EL (cell line): ENCODE measurements at regions not wholly inside any gene's neighbourhood (a gene's known extent, or its start where the extent isn't known, plus 50 kb on each side); places are given as distances from the start of the nearest gene placed in this dataset.

Experiments
- DNase-seq: peaks from one replicate; pipeline ENCODE4 v3.0.0-alpha.2; 2016

GRCh38 chr15:93247466-93248121 lies 158.6 kb upstream of the RGMA start:
- no peak for DNase-seq

- DNase-seq, result no peak
These were observed 157.5 kb upstream of the RGMA start for GRCh38 chr15:93246266-93247242.

GRCh38 chr15:93245661-93246042 lies 156.6 kb upstream of the RGMA start:
- DNase-seq, result no peak

- DNase-seq, result no peak
These were observed 156.0 kb upstream of the RGMA start for GRCh38 chr15:93244696-93245660.

GRCh38 chr15:93243573-93243972 lies 154.6 kb upstream of the RGMA start:
- DNase-seq, result no peak

- no peak for DNase-seq
These were observed 152.9 kb upstream of the RGMA start for GRCh38 chr15:93241696-93242585.

- DNase-seq, result no peak
These were observed 151.0 kb upstream of the RGMA start for GRCh38 chr15:93239993-93240392.

- no peak for DNase-seq
These were observed 150.6 kb upstream of the RGMA start for GRCh38 chr15:93239591-93239990.

GRCh38 chr15:93238641-93239040 lies 149.6 kb upstream of the RGMA start:
- DNase-seq, result no peak

GRCh38 chr15:93235926-93236780 lies 147.1 kb upstream of the RGMA start:
- DNase-seq, result no peak

- no peak for DNase-seq
These were observed 146.3 kb upstream of the RGMA start for GRCh38 chr15:93235269-93235668.

GRCh38 chr15:93233710-93234109 lies 144.7 kb upstream of the RGMA start:
- DNase-seq, result no peak

GRCh38 chr15:93232845-93233244 lies 143.8 kb upstream of the RGMA start:
- no peak for DNase-seq

GRCh38 chr15:93231994-93232393 lies 143.0 kb upstream of the RGMA start:
- no peak for DNase-seq

- no peak for DNase-seq
These were observed 142.4 kb upstream of the RGMA start for GRCh38 chr15:93231261-93231925.

GRCh38 chr15:93228546-93228945 lies 139.5 kb upstream of the RGMA start:
- no peak for DNase-seq

GRCh38 chr15:93223803-93224202 lies 134.8 kb upstream of the RGMA start:
- no peak for DNase-seq

- DNase-seq, result no peak
These were observed 132.7 kb upstream of the RGMA start for GRCh38 chr15:93221759-93222158.

- no peak for DNase-seq
These were observed 130.9 kb upstream of the RGMA start for GRCh38 chr15:93219859-93220420.

- DNase-seq, result no peak
These were observed 128.3 kb upstream of the RGMA start for GRCh38 chr15:93217343-93217742.
